ENCODE measurements at regions not wholly inside any gene's neighbourhood (a gene's known extent, or its start where the extent isn't known, plus 50 kb on each side); places are given as distances from the start of the nearest gene placed in this dataset.
"Not testable (repeated sequence)": the region's sequence is repeated elsewhere in the genome, so short reads cannot be mapped to it uniquely, and the experiment has no call there.

DNA sequence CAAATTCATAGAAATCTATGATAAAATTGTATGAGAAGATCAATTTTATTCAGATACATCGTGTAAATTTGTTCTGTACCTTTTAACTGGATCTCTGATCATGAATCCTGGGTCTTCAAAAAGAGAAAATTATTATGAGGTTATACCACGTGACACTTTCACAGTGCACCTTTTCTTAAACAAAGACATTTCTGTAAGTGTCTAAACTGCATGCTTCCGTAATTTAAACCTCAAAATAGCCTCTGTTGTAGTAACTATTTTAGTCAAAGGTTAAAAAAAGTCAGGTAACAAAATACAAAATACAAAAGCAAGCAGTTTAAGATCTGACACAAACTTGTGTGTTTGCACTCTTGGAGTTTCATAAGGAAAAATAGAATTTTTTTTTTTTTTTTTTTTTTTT is 171.3 kb downstream of the SPIN4 start:
- DNase-seq (ENCODE audit: low read depth), result not testable (repeated sequence)

DNA sequence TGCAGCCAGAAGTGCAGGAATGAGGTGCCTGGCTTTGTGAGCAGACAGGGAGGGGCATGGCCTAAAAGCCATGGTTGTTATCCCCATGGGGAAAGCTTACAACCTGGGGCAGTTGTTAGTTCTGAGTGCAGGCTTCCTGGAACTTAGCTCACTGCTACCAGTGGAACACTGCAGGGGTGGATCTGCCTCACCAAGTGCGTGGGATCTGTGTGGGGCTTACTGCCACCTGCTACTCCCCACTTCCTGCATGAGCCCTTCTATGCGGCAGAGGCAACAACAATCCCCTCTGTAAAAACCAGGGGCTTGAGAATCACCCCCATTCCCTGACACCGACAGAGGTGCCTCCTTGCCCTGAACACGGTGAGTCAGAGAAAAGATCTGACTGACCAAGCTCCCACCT is 174.6 kb downstream of the SPIN4 start:
- DNase-seq (ENCODE audit: low read depth), result not testable (repeated sequence)

DNA sequence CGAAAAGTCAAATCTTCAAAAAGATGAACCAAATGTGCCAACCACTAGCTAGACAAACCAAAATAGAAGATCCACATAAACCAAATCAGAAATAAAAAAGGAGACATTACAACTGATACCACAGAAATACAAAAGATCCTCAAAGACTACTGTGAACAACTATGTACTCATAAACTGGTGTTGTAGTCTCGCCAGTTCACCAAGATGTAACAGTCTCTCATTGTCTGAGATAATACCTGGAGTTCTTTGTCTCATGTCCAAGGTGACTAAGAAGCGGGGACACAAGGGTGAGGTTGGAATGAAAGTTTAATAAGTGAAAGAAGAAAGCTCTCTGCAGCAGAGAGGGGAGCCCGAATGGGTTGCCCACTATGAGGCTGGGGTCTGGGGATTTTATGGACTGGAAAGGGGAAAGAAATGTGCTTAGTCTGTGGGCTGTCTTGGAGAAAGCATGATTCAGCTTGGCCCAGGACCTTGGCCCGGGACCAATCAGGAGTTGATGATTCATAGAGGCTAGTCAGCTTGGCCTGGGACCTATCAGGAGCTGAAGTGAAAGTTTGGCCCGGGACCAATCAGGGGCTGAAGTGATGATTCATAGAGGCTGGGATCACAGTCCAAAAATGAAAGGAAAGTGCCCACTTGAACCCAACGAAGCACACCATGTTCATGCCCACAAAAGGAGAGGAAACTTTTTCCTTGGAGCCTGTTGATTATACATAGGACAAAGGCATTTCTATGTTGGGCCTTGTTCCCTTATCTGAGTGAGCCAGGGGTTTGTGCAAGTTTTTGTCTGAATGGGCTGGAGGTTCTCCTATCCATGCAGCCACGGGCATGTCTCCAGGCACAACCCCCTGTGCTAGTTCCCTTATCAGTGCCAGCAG is 177.1 kb downstream of the SPIN4 start:
- not testable (repeated sequence) for DNase-seq (ENCODE audit: low read depth)

DNA sequence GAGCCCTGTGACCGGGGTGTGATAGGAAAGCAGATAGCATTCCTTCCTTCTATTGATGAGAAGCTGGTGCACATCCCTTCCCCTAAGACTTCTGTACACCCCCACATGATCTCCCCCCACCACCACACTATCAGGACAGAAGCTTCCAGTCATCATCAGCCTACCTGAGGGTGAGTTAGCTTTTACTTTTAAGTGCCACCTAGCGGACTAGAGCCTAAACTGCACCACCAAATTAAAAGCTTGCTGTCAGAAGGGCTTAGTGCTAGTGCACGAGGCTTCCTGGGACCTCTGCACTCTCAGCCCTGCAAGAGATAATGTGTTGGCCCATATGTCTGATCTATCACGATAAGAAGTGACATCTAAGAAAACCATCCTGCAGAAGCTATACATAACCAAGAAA is 181.7 kb downstream of the SPIN4 start:
- not testable (repeated sequence) for DNase-seq (ENCODE audit: low read depth)

DNA sequence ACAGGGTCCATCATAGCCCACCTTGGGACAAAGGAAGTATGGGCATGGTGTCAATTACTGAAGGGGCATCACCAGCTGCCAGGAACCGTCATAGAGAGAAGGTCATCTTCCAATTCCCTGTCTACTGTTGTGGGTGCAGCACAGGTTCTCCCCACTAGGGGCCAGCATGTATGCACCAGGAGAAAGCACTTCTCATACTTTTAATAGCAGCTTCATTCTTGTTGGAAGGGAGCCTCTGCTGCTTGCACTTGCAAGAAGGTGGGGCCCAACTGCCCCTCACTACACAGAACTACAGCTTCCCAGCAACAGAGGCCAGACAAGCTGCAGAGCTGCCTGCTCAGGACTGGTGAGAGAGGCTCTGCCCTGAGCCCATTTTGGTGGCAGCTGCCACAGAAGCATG is 182.2 kb downstream of the SPIN4 start:
- not testable (repeated sequence) for DNase-seq (ENCODE audit: low read depth)

DNA sequence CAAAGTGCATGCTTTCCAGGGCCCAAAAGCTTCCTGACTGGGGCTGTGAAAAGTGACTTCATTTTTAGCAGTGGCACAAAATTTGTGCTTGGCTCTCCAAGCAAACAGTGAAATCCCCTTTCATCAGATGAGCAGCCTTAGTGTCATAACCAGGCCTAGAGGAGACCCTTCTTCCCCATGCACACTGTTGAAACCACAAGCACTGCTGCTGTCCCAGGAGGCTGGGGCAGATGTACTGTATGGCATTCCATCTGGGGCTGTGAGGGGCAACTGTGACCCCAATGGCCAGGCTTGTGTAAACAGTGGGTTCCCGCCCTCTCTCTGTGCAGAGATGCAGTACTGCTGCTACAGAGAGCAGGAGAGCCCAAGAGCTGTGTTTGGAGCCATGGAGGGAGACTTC is 184.1 kb downstream of the SPIN4 start:
- DNase-seq (ENCODE audit: low read depth), result not testable (repeated sequence)

DNA sequence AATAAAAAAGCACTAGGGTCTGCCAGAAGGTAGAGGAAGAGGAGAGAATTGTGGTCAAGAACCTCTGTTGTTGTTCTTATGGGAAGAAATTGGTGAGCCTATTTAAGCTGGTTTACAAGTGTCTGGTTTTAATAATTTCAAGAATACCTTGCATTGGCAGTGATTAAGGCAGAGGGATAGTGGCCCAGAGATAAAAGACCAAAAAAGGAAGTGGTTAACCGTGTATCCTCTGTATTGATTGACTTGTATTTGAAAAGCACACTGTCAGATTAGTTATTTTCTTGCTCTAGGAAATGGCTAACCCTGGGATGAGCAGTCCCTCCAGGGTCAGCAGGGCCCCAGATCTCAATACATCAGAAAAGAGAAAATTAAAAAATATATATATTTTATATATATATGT is 190.1 kb downstream of the SPIN4 start:
- DNase-seq (ENCODE audit: low read depth), result not testable (repeated sequence)

DNA sequence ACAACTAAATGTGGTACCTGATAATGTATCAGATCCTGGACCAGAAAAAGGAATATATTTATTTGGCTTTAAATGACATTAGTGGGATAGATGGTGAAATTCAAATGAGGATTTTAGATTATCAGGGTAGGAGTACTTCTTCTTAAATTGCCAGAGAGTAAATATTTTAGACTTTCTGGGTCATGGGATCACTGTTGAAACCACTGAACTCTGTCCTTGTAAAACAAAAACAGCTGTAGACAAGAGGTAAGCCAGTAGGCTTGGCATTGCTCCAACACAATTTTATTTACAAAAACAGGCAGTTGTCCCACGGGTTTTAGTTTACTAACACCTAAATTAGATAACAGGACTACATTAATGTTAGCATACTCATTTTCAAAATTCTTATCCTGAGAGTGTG is 190.8 kb downstream of the SPIN4 start:
- not testable (repeated sequence) for DNase-seq (ENCODE audit: low read depth)

DNA sequence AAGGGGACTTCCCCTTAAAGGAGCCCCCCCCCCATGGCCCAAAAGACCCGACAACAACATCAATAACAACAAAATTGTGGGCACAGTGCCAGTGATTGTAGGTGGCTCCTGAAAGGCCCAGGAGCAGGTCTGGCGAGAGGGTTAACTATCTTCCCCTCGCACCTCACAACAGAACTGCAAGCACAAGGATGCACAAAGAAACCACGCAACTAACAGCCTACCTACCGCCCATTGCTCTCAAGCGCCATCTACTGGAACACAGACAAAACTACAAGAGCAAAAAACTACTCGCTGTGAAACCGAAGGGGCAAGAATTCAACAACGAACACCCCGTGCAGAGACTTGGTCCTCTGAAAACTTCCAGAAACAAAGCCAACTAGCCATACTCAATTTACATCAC is 205.6 kb downstream of the SPIN4 start:
- DNase-seq (ENCODE audit: low read depth), result not testable (repeated sequence)

DNA sequence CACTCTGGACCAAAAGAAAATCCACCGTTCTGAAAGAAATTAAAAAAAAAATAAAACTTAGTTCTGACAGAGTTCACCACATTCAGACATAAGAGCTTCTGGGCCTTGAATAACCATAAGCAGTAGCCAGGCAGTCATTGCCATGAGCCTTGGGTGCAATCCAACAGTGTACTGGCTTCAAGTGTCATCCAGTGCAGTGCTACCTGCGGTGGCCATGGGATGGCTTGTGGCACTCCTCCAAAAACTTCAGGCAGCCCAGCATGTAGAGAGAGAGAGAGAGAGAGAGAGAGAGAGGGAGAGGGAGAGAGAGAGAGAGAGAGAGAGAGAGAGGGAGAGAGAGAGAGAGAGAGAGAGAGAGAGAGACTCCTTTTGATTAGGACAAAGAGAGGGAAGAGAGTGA is 208.5 kb downstream of the SPIN4 start:
- not testable (repeated sequence) for DNase-seq (ENCODE audit: low read depth)

DNA sequence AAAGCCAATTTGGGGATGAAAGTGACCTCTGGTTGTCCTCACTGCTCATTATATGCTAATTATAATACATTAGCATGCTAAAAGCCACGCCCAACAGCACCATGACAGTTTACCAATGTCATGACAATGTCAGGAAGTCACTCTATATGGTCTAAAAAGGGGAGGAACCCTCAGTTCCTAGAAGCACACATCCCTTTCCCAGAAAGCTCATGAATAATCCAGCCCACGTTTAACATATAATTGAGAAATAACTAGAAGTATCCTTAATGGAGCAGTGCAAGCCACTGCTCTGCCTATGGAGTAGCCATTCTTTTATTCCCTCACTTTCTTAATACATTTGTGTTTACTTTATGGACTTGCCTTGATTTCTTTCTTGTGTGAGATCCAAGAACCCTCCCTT is 215.3 kb downstream of the SPIN4 start:
- not testable (repeated sequence) for DNase-seq (ENCODE audit: low read depth)

DNA sequence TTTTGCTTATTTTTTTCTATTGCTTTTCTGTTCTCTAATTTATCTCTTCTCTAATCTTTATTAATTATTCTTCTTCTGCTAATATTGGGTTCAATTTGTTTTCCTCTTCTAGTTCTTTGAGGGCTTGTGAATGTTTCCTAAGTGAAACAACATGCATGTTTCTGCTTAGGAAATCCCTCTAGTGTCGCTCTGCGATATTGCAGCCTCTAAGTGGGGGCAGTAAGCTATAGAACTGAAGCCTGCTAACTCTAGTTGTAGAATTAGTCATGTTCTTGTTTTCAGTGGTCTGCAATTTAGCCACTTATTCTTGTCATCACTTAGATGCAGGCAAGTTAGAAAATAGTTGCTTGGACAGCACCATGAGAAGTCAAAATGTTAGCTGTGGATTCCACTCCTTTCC is 222.6 kb downstream of the SPIN4 start:
- DNase-seq (ENCODE audit: low read depth), result no peak

DNA sequence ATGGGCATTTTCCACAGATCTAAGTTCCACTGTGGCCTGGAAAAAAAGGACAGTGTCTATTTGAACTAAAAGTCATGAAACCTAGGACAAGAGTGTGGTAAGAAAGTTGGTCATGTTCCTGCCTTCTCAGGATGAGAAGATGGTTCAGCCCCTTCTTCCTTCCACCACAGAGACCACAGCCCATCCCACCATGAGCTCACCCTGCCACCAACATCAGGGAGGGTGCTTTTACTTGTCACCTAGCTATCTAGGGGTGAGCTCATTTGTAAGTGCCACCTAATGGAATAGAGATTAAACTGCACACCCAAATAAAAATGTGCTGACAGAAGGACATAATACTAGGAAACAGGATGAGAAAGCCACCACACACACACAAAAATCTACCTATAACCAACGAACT is 235.9 kb downstream of the SPIN4 start:
- DNase-seq (ENCODE audit: low read depth), result no peak

DNA sequence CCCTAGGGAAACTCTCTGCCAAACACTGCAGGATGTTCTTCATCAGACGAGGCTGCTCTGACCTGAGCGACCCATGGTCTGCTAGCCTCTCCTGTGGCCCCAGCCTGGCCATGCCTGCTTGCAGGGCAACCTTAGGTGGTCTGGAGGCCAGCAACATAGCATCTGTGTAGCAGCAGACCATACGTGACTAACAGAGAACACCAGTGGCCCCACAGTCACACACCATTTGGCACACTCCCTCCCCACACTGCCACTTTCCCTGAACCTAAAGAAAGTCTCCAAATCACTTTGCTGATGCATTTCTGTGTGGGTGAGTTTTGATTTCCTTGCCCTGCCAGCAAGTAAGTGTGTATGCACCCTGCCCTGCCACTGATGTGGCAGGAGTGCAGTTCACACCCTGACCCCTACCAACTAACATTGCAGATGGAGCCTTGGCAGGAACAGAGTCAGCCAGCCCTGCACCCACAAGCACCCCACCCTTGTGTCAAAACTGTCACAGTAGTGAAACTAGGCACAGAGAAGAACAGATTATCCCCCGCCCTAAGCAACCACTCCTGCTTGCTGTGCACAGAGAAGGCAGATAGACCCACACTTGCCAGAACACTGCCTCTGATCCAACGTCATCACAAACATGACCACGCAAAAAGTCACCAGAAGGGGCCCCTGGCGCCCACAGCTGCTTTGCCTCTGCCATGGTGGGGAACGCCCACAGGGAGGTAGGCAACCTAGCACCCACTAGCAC is 249.1 kb downstream of the SPIN4 start:
- DNase-seq (ENCODE audit: low read depth), result no peak

DNA sequence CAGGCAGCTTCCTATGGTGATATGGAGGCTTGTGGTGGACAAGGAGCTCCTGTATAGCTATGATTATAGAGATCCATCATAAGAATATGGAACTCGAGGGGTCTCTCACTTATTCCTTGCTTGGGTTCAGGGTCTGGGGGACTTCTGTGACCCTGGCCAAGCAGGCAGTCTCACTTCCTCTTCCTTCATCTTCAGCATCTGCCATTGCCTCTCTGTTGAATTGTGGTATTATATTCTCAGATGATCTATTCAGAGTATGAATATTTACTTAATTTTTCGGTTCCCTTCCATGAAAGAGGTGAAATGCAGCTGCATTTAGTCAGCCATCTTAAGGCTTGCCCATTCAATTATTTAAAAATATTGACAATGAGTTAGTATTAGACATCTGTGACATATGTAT is 292.9 kb downstream of the SPIN4 start:
- no peak for DNase-seq (ENCODE audit: low read depth)

DNA sequence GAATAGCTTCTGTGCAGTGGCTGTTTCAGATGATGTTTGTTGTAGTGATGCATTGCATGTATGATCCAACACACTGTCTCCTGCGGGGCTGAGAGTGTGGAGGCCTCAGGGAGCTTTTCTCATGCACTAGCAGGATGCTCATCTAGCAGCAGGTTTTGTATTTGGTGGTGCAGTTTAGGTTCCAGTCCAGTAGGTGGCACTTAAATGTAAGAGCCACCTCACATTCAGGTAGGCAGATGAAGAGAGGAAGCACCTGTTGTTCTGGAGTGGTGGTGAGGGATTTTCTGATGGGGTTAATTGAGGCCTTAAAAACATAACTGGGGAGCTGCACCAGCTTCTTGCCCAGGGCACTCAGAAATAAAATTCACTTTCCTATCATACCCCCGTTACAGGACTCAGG is 300.9 kb downstream of the SPIN4 start:
- no peak for DNase-seq (ENCODE audit: low read depth)

DNA sequence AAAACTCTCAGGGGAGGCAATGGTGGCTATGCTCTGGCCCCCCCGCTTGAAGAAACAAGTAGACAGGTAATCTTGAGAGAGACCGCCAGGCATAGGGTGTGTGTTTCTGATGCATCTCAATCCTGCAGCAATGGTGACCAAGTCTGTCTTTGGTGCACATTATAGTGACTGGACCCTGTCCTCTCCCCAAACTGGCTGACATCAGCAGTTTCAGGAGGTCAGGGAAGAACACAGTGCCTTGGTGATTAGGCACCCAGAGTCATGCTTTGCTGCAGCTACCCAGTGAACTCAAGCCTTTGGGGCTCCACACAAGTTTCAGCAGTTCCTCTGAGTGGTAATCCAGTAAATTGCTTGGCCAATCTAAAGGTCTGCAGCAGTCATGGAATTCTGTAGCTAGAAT is 318.3 kb downstream of the SPIN4 start:
- no peak for DNase-seq (ENCODE audit: low read depth)

DNA sequence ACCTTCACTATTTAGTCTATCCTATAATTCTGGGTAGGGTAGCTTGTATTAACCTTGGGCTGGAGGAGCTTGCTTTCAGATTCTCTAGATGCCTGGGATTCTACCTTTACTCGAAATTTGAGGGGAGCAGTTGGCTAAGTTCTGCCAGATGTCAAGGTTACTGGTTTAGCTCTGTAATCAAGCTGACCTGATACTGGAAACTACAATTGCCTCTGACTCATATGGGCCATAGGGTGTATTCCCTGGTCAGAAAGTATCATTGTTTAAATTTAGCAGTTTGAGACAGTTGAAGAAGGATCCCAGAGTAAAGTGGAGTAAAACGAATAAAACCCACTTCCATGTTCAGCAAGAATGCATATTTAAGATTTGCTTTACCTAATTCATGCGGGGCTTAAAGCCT is 337.6 kb downstream of the SPIN4 start:
- no peak for DNase-seq (ENCODE audit: low read depth)

DNA sequence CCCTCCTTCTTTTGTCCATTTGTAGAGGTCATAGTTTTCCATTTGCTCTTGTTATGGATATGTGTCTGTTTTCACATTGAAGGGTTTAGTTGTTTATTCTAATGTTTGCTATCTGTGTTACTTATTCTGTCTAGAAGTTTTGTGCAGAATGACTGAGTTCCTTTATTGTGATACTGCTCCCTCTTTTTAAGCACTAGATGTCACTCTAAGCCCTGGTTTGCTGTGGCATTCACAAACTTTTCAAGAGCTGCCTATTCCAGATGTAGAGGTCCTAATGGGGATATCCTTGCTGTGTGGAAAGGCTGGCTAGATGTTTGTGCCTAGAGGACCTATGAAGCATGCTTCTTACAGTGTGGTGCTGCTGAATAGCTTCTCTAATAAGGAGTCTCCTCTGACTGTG is 338.6 kb downstream of the SPIN4 start:
- no peak for DNase-seq (ENCODE audit: low read depth)

DNA sequence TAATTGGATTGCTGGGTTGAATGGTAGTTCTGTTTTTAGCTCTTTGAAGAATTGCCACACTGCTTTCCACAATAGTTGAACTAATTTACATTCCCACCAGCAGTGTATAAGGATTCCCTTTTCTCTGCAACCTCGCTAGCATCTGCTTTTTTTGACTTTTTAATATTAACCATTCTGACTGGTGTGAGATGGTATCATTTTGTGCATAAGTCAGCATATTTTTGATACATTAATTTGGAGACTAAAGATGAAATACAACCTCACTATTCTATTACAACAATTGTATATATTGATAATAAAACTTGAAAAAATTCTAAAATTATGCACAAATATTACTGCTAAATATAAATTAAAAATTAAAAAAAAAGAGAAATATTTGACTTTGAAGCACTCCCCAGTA is 350.9 kb downstream of the SPIN4 start:
- DNase-seq (ENCODE audit: low read depth), result not testable (repeated sequence)

Data from stimulated activated CD8-positive, alpha-beta memory T cell treated with anti-CD3 and anti-CD28 coated beads, Interleukin-12 subunit alpha, Interleukin-12 subunit beta, amount 100 ng/mL, for 1 hour (primary cell).